ENCODE measurements at regions not wholly inside any gene's neighbourhood (a gene's known extent, or its start where the extent isn't known, plus 50 kb on each side); places are given as distances from the start of the nearest gene placed in this dataset.

DNA sequence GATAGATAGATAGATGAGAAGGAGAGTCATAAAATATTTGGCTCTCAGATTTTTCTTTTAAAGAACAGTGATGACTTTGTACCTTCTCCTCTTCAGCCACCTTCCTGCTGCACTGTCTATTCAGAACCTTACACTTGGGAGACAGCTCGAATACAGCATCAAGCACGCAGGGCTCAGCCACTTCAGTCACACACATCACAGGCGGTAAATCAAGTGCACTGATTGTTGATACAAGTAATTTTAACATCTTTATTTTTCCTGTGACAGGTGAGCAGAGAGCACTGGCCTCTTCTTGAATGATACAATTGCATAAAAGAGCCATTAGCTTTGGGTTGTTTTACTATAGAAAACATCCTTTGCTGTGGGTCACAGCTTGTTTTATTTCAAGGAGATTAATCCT is 1118.5 kb upstream of the EYS start:
- no peak for TF ChIP-seq CTCF (IDR thresholded peaks at IDR 0.05)
- no peak for TF ChIP-seq ZFX (IDR thresholded peaks at IDR 0.05; ENCODE audit: borderline replicate concordance)
